Chondrocyte (in vitro differentiated cells): ENCODE measurements at regions not wholly inside any gene's neighbourhood (a gene's known extent, or its start where the extent isn't known, plus 50 kb on each side); places are given as distances from the start of the nearest gene placed in this dataset.

Experiments
- DNase-seq: peaks from one replicate; pipeline ENCODE4 v3.0.0; 2021; ENCODE audit warnings: mixed read lengths, low spot score
- H3K27ac Mint-ChIP-seq: one replicate; pipeline ENCODE4 v1.8.0; 2021; ENCODE audit warnings: mild to moderate bottlenecking, moderate library complexity, mixed read lengths; ENCODE audit not compliant: unreplicated experiment
- H3K27me3 Mint-ChIP-seq: 2 replicates; pipeline ENCODE4 v1.8.0; 2021; ENCODE audit warnings: low read depth, mixed read lengths
- H3K36me3 Mint-ChIP-seq: 2 replicates; pipeline ENCODE4 v1.8.0; 2021; ENCODE audit warnings: low read depth, mixed read lengths
- H3K4me1 Mint-ChIP-seq: 2 replicates; pipeline ENCODE4 v1.8.0; 2021; ENCODE audit warnings: low read depth, mild to moderate bottlenecking, mixed read lengths
- H3K4me3 Mint-ChIP-seq: one replicate; pipeline ENCODE4 v1.8.0; 2021; ENCODE audit warnings: mild to moderate bottlenecking, moderate library complexity, mixed read lengths; ENCODE audit not compliant: unreplicated experiment
- H3K9me3 Mint-ChIP-seq: 2 replicates; pipeline ENCODE4 v1.8.0; 2021; ENCODE audit warnings: low read depth, mixed read lengths
- CTCF ChIP-seq: fragments of 200-600 bp; sonication (generic); IDR thresholded peaks from 2 replicates; pipeline ENCODE4 v1.5.0; 2021; ENCODE audit warnings: antibody characterized with exemption, mild to moderate bottlenecking, moderate library complexity

GRCh38 chr14:101361044-101361443 is 200.3 kb upstream of the DIO3 start:
- TF ChIP-seq CTCF, result no peak
- H3K36me3 Mint-ChIP-seq, result no peaks in the 10 kb centered on the region
- no peak overlapping the region for H3K27ac Mint-ChIP-seq
- H3K27me3 Mint-ChIP-seq, result peaks cover 11% of the 10 kb centered on the region
- no peaks in the 10 kb centered on the region for H3K4me1 Mint-ChIP-seq
- no peaks in the 10 kb centered on the region for H3K9me3 Mint-ChIP-seq
- no peak for DNase-seq
- no peak overlapping the region for H3K4me3 Mint-ChIP-seq

- no peak for DNase-seq
- Mint-ChIP-seq H3K4me1 (no peaks in the 10 kb centered on the region), H3K27me3 (peaks cover 15% of the 10 kb centered on the region), H3K9me3 (no peaks in the 10 kb centered on the region), H3K4me3 (no peak overlapping the region), H3K36me3 (no peaks in the 10 kb centered on the region), H3K27ac (no peak overlapping the region)
- TF ChIP-seq CTCF, result no peak
These were observed 199.6 kb upstream of the DIO3 start for GRCh38 chr14:101361451-101362433.

- Mint-ChIP-seq H3K27me3 (peaks cover 15% of the 10 kb centered on the region), H3K4me1 (no peaks in the 10 kb centered on the region), H3K36me3 (no peaks in the 10 kb centered on the region), H3K4me3 (no peak overlapping the region), H3K27ac (no peak overlapping the region), H3K9me3 (no peaks in the 10 kb centered on the region)
- TF ChIP-seq CTCF, result no peak
- DNase-seq, result no peak
These were observed 198.6 kb upstream of the DIO3 start for GRCh38 chr14:101362529-101363260.

- DNase-seq, result no peak
- Mint-ChIP-seq H3K36me3 (no peaks in the 10 kb centered on the region), H3K27ac (no peak overlapping the region), H3K9me3 (no peaks in the 10 kb centered on the region), H3K27me3 (peaks cover 17% of the 10 kb centered on the region), H3K4me1 (no peaks in the 10 kb centered on the region), H3K4me3 (no peak overlapping the region)
- TF ChIP-seq CTCF, result no peak
These were observed 198.1 kb upstream of the DIO3 start for GRCh38 chr14:101363261-101363555.

GRCh38 chr14:101363880-101364391 is 197.4 kb upstream of the DIO3 start:
- Mint-ChIP-seq H3K36me3 (no peaks in the 10 kb centered on the region), H3K4me1 (no peaks in the 10 kb centered on the region), H3K9me3 (no peaks in the 10 kb centered on the region), H3K27ac (no peak overlapping the region), H3K4me3 (no peak overlapping the region), H3K27me3 (peaks cover 12% of the 10 kb centered on the region)
- no peak for DNase-seq
- no peak for TF ChIP-seq CTCF
